GM21423 (cell line): ENCODE measurements at regions not wholly inside any gene's neighbourhood (a gene's known extent, or its start where the extent isn't known, plus 50 kb on each side); places are given as distances from the start of the nearest gene placed in this dataset.

Experiments
- ATAC-seq: cut with Tn5 transposase; IDR thresholded peaks from one replicate; pipeline ENCODE4 v1.9.1; 2021; ENCODE audit warnings: mild to moderate bottlenecking, moderate library complexity; ENCODE audit not compliant: unreplicated experiment

GRCh38 chr7:124364283-124364682 lies 331.4 kb upstream of the TMEM229A start:
- no peak for ATAC-seq

GRCh38 chr7:124354201-124354600 lies 321.3 kb upstream of the TMEM229A start:
- ATAC-seq, result no peak

- no peak for ATAC-seq
Measured at GRCh38 chr7:124351950-124352349, 319.1 kb upstream of the TMEM229A start.

GRCh38 chr7:124349443-124349842 lies 316.6 kb upstream of the TMEM229A start:
- ATAC-seq, result no peak

GRCh38 chr7:124338861-124339260 lies 306.0 kb upstream of the TMEM229A start:
- ATAC-seq, result no peak

- ATAC-seq, result no peak
Measured at GRCh38 chr7:124330731-124331407, 298.0 kb upstream of the TMEM229A start.

- no peak for ATAC-seq
Measured at GRCh38 chr7:124328774-124329173, 295.9 kb upstream of the TMEM229A start.

GRCh38 chr7:124324262-124324661 lies 291.4 kb upstream of the TMEM229A start:
- ATAC-seq, result no peak

- no peak for ATAC-seq
Measured at GRCh38 chr7:124323597-124323996, 290.7 kb upstream of the TMEM229A start.

GRCh38 chr7:124322561-124322960 lies 289.7 kb upstream of the TMEM229A start:
- ATAC-seq, result no peak

- no peak for ATAC-seq
Measured at GRCh38 chr7:124318721-124319450, 286.0 kb upstream of the TMEM229A start.

GRCh38 chr7:124310934-124311390 lies 278.1 kb upstream of the TMEM229A start:
- no peak for ATAC-seq

- no peak for ATAC-seq
Measured at GRCh38 chr7:124308384-124308783, 275.5 kb upstream of the TMEM229A start.

GRCh38 chr7:124295289-124295688 lies 262.4 kb upstream of the TMEM229A start:
- no peak for ATAC-seq

GRCh38 chr7:124284937-124285336 lies 252.1 kb upstream of the TMEM229A start:
- ATAC-seq, result no peak

- ATAC-seq, result peak; percentile 97
Measured at GRCh38 chr7:124276005-124276622, 243.2 kb upstream of the TMEM229A start.

GRCh38 chr7:124275411-124275810 lies 242.5 kb upstream of the TMEM229A start:
- no peak for ATAC-seq

GRCh38 chr7:124269774-124270173 lies 236.9 kb upstream of the TMEM229A start:
- no peak for ATAC-seq

- no peak for ATAC-seq
Measured at GRCh38 chr7:124267154-124267553, 234.3 kb upstream of the TMEM229A start.

GRCh38 chr7:124263232-124263827 lies 230.5 kb upstream of the TMEM229A start:
- ATAC-seq, result peak; percentile 90

- ATAC-seq, result no peak
Measured at GRCh38 chr7:124261710-124262109, 228.8 kb upstream of the TMEM229A start.
